Keratinocyte (primary cell): ENCODE measurements at regions not wholly inside any gene's neighbourhood (a gene's known extent, or its start where the extent isn't known, plus 50 kb on each side); places are given as distances from the start of the nearest gene placed in this dataset.

ENCODE experiments used
- DNase-seq: peaks from one replicate; pipeline ENCODE4 v3.0.0-alpha.2; 2011; ENCODE audit warnings: low read depth, missing footprints, low spot score
- FAIRE-seq: peaks from 2 replicates; lab custom pipeline; 2011; peaks lifted over from hg19 to GRCh38; lab: Jason Lieb, UNC
- H2AFZ ChIP-seq: 2 replicates; pipeline ENCODE4 v1.6.0; 2012; ENCODE audit warnings: low read length, control low read depth, inconsistent platforms; ENCODE audit not compliant: control insufficient read depth
- H3K27ac ChIP-seq: 2 replicates; pipeline ENCODE4 v1.5.1; 2011; ENCODE audit warnings: low read length; ENCODE audit not compliant: control insufficient read depth, insufficient read depth
- H3K27me3 ChIP-seq: 3 replicates; pipeline ENCODE4 v1.6.0; 2011; ENCODE audit warnings: low read length; ENCODE audit not compliant: control insufficient read depth, insufficient read depth; ENCODE audit errors: extremely low read depth
- H3K36me3 ChIP-seq, 2 experiments: 2 replicates in 1 of 2; 3 replicates in 1 of 2; pipeline ENCODE4 v1.5.1; 2011; ENCODE audit warnings: low read length in 2 of 2, mild to moderate bottlenecking in 1 of 2; ENCODE audit not compliant: control insufficient read depth in 2 of 2, insufficient read depth in 2 of 2; ENCODE audit errors: extremely low read depth in 1 of 2
- H3K4me1 ChIP-seq: 3 replicates; pipeline ENCODE4 v1.5.1; 2011; ENCODE audit warnings: low read length; ENCODE audit not compliant: control insufficient read depth, insufficient read depth; ENCODE audit errors: extremely low read depth
- H3K4me2 ChIP-seq: 3 replicates; pipeline ENCODE4 v1.6.0; 2011; ENCODE audit warnings: low read depth, low read length; ENCODE audit not compliant: control insufficient read depth, insufficient read depth; ENCODE audit errors: extremely low read depth
- H3K4me3 ChIP-seq, 3 experiments: fragments of 200-600 bp in 1 of 3; sonication (generic) in 1 of 3; 2 replicates in 2 of 3; 3 replicates in 1 of 3; pipeline ENCODE4 v1.5.1; 2011 to 2016; ENCODE audit warnings: low read length in 3 of 3, mild to moderate bottlenecking in 3 of 3, control low read depth in 2 of 3, inconsistent platforms in 1 of 3, low read depth in 1 of 3, mixed read lengths in 1 of 3, mixed run types in 1 of 3, moderate library complexity in 1 of 3; ENCODE audit not compliant: control insufficient read depth in 2 of 3, insufficient read depth in 2 of 3; ENCODE audit errors: extremely low read depth in 1 of 3
- H3K79me2 ChIP-seq: 2 replicates; pipeline ENCODE4 v1.6.0; 2012; ENCODE audit warnings: low read length; ENCODE audit not compliant: control insufficient read depth, insufficient read depth
- H3K9ac ChIP-seq: 3 replicates; pipeline ENCODE4 v1.6.0; 2011; ENCODE audit warnings: low read length; ENCODE audit not compliant: control insufficient read depth, insufficient read depth; ENCODE audit errors: extremely low read depth
- H3K9me1 ChIP-seq: 3 replicates; pipeline ENCODE4 v1.6.0; 2011; ENCODE audit warnings: low read length; ENCODE audit not compliant: control insufficient read depth, insufficient read depth; ENCODE audit errors: extremely low read depth
- H3K9me3 ChIP-seq: 2 replicates; pipeline ENCODE4 v1.5.1; 2012; ENCODE audit warnings: low read depth, low read length; ENCODE audit not compliant: control insufficient read depth
- H4K20me1 ChIP-seq: 3 replicates; pipeline ENCODE4 v1.6.0; 2011; ENCODE audit warnings: low read length; ENCODE audit not compliant: control insufficient read depth, insufficient read depth; ENCODE audit errors: extremely low read depth
- EZH2 ChIP-seq: IDR thresholded peaks from one replicate; pipeline ENCODE4 v1.6.1; 2012; ENCODE audit warnings: inconsistent platforms, mild to moderate bottlenecking, low read length, moderate library complexity
- dilution Hi-C: fragments of 300-500 bp; cut with MboI; formaldehyde crosslinking; loops from one replicate; pipeline ENCODE4 v1.7.0; 2020; ENCODE audit warnings: low sequenced_read_pairs; ENCODE audit not compliant: extremely low pct_ligation_motif_present
- TF ChIP-seq, protein P1 (sequence below), 3 experiments: IDR thresholded peaks in 1 of 3; conservative IDR thresholded peaks in 1 of 3; optimal IDR thresholded peaks in 1 of 3; 2 replicates in 2 of 3; 3 replicates in 1 of 3; pipeline versions ENCODE3 to v1.5.1; 2011; ENCODE audit warnings: low read length in 3 of 3, mild to moderate bottlenecking in 3 of 3, moderate library complexity in 2 of 3, control low read depth in 1 of 3, inconsistent platforms in 1 of 3; ENCODE audit not compliant: insufficient read depth in 2 of 3; ENCODE audit errors: extremely low read depth in 1 of 3

DNA sequence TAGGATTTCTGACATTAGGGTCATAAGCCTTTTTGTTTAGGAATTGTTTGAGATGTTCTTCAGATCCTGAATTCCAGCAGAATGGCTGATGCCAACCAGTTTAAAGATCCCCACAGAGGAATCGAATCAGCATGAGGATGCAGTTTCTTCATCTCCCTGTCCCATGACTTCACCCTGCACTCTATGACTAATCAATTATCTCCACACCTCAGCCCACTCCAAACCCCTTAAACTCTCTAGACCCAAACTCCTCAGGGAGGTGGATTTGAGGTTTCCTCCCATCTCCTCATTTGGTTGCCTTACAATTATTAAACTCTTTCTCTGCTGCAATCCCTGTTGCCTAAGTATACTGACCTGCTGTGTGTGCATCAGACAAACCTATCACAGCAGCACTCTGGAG, 86.5 kb upstream of the CRY1 start:
- Histone ChIP-seq H3K9me3 (no peaks in the 10 kb centered on the region), H3K79me2 (no peaks in the 10 kb centered on the region), H3K4me1 (no peaks in the 10 kb centered on the region), H3K4me3 (no peak overlapping the region), H3K4me2 (no peak overlapping the region), H3K27me3 (no peaks in the 10 kb centered on the region), H3K36me3 (no peaks in the 10 kb centered on the region), H3K9me1 (no peaks in the 10 kb centered on the region), H3K9ac (no peak overlapping the region), H2AFZ (no peak overlapping the region), H4K20me1 (no peaks in the 10 kb centered on the region), H3K27ac (no peak overlapping the region)
- dilution Hi-C loops: no loop called here
- FAIRE-seq: peak; percentile 29
- TF ChIP-seq, protein P1, sequence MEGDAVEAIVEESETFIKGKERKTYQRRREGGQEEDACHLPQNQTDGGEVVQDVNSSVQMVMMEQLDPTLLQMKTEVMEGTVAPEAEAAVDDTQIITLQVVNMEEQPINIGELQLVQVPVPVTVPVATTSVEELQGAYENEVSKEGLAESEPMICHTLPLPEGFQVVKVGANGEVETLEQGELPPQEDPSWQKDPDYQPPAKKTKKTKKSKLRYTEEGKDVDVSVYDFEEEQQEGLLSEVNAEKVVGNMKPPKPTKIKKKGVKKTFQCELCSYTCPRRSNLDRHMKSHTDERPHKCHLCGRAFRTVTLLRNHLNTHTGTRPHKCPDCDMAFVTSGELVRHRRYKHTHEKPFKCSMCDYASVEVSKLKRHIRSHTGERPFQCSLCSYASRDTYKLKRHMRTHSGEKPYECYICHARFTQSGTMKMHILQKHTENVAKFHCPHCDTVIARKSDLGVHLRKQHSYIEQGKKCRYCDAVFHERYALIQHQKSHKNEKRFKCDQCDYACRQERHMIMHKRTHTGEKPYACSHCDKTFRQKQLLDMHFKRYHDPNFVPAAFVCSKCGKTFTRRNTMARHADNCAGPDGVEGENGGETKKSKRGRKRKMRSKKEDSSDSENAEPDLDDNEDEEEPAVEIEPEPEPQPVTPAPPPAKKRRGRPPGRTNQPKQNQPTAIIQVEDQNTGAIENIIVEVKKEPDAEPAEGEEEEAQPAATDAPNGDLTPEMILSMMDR (optimal IDR thresholded peaks at IDR 0.05 in 1 of 3, IDR thresholded peaks at IDR 0.05 in 1 of 3, conservative IDR thresholded peaks at IDR 0.05 in 1 of 3; ENCODE audit: extremely low read depth in 1 of 3, insufficient read depth in 2 of 3, low read length in 3 of 3): no peak
- no peak for TF ChIP-seq EZH2
- no peak for DNase-seq

- Histone ChIP-seq H2AFZ (no peak overlapping the region), H3K36me3 (no peaks in the 10 kb centered on the region), H3K9me1 (no peaks in the 10 kb centered on the region), H3K9me3 (no peaks in the 10 kb centered on the region), H4K20me1 (no peaks in the 10 kb centered on the region), H3K4me3 (no peak overlapping the region), H3K4me2 (no peak overlapping the region), H3K27me3 (no peaks in the 10 kb centered on the region), H3K4me1 (no peaks in the 10 kb centered on the region), H3K9ac (no peak overlapping the region), H3K79me2 (no peaks in the 10 kb centered on the region), H3K27ac (no peak overlapping the region)
- TF ChIP-seq EZH2: no peak
- TF ChIP-seq, protein P1 (optimal IDR thresholded peaks at IDR 0.05 in 1 of 3, IDR thresholded peaks at IDR 0.05 in 1 of 3, conservative IDR thresholded peaks at IDR 0.05 in 1 of 3; ENCODE audit: extremely low read depth in 1 of 3, insufficient read depth in 2 of 3, low read length in 3 of 3): no peak
- FAIRE-seq (no peak), DNase-seq (no peak)
- dilution Hi-C loops: no loop called here
Measured at GRCh38 chr12:107180272-107180671, 86.9 kb upstream of the CRY1 start.
